ENCODE measurements at regions not wholly inside any gene's neighbourhood (a gene's known extent, or its start where the extent isn't known, plus 50 kb on each side); places are given as distances from the start of the nearest gene placed in this dataset.
"Not testable (repeated sequence)": the region's sequence is repeated elsewhere in the genome, so short reads cannot be mapped to it uniquely, and the experiment has no call there.

DNA sequence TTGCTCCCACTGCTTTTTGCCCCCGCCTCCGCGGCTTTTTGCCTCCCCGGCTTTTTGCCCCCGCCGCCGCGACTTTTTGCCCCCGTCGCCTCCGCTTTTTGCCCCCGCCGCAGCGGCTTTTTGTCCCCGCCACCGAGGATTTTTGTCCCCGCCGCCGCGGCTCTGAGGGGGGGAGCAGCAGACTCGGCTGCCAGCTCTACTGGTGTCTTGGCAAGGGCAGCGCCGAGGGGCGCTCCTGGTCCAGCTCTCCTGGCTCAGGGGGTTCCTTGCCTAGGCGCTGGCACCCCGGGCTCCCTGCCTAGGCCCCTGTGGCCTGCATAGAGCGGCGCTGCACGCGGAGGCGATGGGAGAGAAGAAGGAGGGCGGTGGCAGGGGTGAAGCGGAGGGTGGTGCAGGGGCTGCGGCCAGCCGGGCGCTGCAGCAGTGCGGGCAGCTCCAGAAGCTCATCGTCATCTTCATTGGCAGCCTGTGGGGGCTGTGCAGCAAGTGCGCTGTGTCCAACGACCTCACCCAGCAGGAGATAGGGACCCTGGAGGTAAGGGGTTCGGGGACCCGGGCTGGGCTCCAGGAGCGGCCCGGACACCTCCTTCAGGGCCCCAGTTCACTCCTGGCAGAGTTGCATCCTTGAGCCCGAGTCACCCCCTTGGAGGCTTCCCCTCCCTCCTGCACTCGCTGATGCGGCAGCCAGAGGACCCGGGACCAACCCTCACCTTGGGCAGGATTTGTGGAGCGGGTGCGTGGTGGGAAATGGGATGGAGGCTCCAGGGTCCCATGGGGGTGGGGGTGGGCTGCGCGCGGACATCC, 642.4 kb downstream of the GOLGA6L6 start:
- no peak overlapping the region for H3K4me3 Mint-ChIP-seq (ENCODE audit: unreplicated experiment)
- BruUV-seq (replicated peaks) = no TSS peak
- POLR2A ChIA-PET = no interaction called here
- peaks cover 8% of the 10 kb centered on the region for H3K36me3 Mint-ChIP-seq (ENCODE audit: insufficient read depth, unreplicated experiment)
- peaks cover 21% of the 10 kb centered on the region for H3K9me3 Mint-ChIP-seq (ENCODE audit: unreplicated experiment)
- no peak for DNase-seq (ENCODE audit: unreplicated experiment)
- H3K27me3 Mint-ChIP-seq (ENCODE audit: insufficient read depth, unreplicated experiment) = no peaks in the 10 kb centered on the region
- CTCF ChIA-PET = no interaction called here
- no peak overlapping the region for H3K27ac Mint-ChIP-seq (ENCODE audit: low read depth, unreplicated experiment)
- H3K4me1 Mint-ChIP-seq (ENCODE audit: insufficient read depth, unreplicated experiment) = no peaks in the 10 kb centered on the region
- intact Hi-C loops (cut with micrococcal nuclease) = no loop called here
- TF ChIP-seq, protein P1, sequence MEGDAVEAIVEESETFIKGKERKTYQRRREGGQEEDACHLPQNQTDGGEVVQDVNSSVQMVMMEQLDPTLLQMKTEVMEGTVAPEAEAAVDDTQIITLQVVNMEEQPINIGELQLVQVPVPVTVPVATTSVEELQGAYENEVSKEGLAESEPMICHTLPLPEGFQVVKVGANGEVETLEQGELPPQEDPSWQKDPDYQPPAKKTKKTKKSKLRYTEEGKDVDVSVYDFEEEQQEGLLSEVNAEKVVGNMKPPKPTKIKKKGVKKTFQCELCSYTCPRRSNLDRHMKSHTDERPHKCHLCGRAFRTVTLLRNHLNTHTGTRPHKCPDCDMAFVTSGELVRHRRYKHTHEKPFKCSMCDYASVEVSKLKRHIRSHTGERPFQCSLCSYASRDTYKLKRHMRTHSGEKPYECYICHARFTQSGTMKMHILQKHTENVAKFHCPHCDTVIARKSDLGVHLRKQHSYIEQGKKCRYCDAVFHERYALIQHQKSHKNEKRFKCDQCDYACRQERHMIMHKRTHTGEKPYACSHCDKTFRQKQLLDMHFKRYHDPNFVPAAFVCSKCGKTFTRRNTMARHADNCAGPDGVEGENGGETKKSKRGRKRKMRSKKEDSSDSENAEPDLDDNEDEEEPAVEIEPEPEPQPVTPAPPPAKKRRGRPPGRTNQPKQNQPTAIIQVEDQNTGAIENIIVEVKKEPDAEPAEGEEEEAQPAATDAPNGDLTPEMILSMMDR (IDR thresholded peaks at IDR 0.05; ENCODE audit: unreplicated experiment) = no peak

DNA sequence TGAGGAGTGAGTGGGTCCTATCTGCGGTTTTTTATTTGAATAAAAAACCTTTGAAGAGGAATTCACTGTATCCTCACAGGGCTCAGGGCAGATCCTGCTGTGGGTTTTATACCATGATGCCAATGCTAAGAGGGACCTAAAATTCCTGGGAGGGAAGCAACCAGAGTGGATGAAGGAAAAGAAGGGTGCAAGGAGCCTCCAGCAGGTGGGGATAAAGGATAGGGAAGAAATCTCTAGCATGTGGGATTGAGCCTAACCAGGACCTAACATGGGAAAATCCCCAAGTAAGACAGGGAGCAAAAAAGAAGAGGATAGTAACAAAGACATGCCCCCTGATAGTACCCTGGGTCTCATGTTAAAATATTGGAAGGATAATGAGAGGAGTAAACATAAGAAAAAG, 652.8 kb downstream of the GOLGA6L6 start:
- CTCF ChIA-PET; H3K4me1 Mint-ChIP-seq (ENCODE audit: insufficient read depth, unreplicated experiment); H3K27ac Mint-ChIP-seq (ENCODE audit: low read depth, unreplicated experiment); H3K4me3 Mint-ChIP-seq (ENCODE audit: unreplicated experiment); H3K36me3 Mint-ChIP-seq (ENCODE audit: insufficient read depth, unreplicated experiment); DNase-seq (ENCODE audit: unreplicated experiment); BruUV-seq (replicated peaks); H3K9me3 Mint-ChIP-seq (ENCODE audit: unreplicated experiment); H3K27me3 Mint-ChIP-seq (ENCODE audit: insufficient read depth, unreplicated experiment); POLR2A ChIA-PET; intact Hi-C loops (cut with micrococcal nuclease): not testable (repeated sequence)
- TF ChIP-seq, protein P1 (IDR thresholded peaks at IDR 0.05; ENCODE audit: unreplicated experiment) = peak; percentile 56

GRCh38 chr15:19844061-19844460, 697.5 kb downstream of the GOLGA6L6 start:
- intact Hi-C loops (cut with micrococcal nuclease); POLR2A ChIA-PET: not testable (repeated sequence)

More at GRCh38 chr15:19844061-19844460, 697.5 kb downstream of the GOLGA6L6 start:
- H3K27ac Mint-ChIP-seq (ENCODE audit: low read depth, unreplicated experiment); H3K4me3 Mint-ChIP-seq (ENCODE audit: unreplicated experiment); DNase-seq (ENCODE audit: unreplicated experiment); H3K36me3 Mint-ChIP-seq (ENCODE audit: insufficient read depth, unreplicated experiment); H3K4me1 Mint-ChIP-seq (ENCODE audit: insufficient read depth, unreplicated experiment); H3K9me3 Mint-ChIP-seq (ENCODE audit: unreplicated experiment); H3K27me3 Mint-ChIP-seq (ENCODE audit: insufficient read depth, unreplicated experiment); BruUV-seq (replicated peaks); CTCF ChIA-PET: not testable (repeated sequence)
